Astrocyte (in vitro differentiated cells and primary cell): ENCODE measurements at regions not wholly inside any gene's neighbourhood (a gene's known extent, or its start where the extent isn't known, plus 50 kb on each side); places are given as distances from the start of the nearest gene placed in this dataset.

ENCODE experiments used
- CTCF ChIP-seq: IDR thresholded peaks from 2 replicates; pipeline ENCODE4 v1.5.1; 2011; ENCODE audit warnings: low read depth, mild to moderate bottlenecking, inconsistent platforms, low read length, moderate library complexity; ENCODE audit not compliant: insufficient read depth
- EZH2 ChIP-seq: IDR thresholded peaks from 2 replicates; pipeline ENCODE4 v1.6.1; 2012; ENCODE audit warnings: mild to moderate bottlenecking, low read length, inconsistent platforms; ENCODE audit not compliant: insufficient read depth

DNA sequence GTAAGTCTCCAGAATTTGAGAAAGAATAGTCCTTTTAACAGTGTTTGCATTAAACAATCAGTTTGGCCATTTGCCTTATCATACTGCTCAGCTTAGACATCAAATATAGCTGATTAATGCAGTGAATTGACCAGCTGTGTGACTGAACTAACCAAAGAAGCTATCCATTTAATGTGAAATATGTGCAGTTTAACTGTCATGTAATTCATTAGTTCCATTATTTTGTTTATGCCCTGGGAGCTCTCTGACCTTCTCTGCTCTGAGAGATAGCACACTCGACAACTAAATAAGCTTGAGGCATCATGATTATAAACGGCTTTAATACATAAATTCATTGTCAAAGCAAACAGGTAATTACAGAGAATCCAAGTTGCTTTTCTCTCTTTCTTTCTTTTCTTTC, 324.3 kb upstream of the PCDH7 start:
- TF ChIP-seq CTCF (no peak), EZH2 (no peak)
